NCI-H2227 (cell line): ENCODE measurements at regions not wholly inside any gene's neighbourhood (a gene's known extent, or its start where the extent isn't known, plus 50 kb on each side); places are given as distances from the start of the nearest gene placed in this dataset.
A peak's percentile ranks its signal among the peaks of the same experiment; 100 is the strongest.

Experiments used
- DNase-seq: peaks from one replicate; lab custom pipeline; 2025; ENCODE audit not compliant: unreplicated experiment; lab: John Stamatoyannopoulos, UW

DNA sequence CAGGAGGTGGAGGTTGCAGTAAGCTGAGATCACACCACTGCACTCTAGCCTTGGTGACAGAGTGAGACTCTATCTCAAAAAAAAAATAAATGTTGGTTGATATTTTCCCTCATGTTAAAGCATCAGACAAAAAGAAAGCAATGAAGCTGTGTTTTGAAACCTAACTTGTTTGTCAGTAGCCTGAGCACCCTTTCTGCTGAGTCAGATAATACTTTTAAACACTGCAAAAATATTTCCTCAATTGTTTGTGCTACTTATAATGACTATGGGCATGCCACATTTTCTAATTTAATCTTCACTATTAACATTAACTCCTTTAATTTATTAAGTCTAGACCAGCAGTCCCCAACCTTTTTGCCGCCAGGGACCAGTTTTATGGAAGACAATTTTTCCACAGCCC lies 236.3 kb upstream of the AGAP1 start:
- no peak for DNase-seq

GRCh38 chr2:235262750-235263149 lies 231.1 kb upstream of the AGAP1 start:
- no peak for DNase-seq

DNA sequence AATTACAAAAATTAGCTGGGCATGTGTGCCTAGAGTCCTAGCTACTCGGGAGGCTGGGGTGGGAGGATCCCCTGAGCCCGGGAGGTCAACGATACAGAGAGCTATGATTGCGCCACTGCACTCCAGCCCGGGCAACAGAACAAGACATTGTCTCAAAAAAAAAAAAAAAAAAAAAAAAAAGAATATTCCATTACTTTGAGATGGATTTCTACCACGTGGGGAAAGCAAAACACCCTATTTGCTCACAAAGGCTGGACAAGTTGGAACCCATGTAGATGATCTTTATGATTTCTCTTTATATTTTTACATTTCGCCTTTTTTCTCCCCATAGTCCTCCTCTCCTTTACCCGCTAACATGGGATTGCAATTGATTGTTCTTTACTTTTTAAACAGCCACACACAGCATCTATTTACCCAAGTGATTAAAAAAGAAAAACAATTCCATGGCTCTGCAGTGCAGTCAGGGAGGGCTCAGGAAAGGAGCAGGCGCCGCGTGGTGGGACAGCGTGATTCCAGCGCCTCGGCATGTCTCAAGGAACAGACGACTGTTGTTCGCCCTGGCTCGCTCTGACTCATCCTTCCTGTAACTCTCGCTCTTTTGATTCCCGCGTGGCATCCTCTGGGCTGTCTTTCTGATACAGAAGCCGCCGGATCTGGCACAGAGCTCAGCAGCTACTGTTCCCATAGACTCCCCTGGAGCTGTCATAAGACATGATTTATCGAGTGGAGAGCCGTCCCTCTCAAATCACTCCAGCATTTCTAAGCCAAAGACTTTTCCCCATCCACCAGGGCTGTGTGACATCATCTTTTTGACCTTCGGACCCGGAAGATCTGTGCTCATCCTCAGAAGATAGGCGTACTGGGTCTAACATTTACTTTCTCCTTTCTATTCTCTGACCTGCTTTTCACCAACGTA lies 230.4 kb upstream of the AGAP1 start:
- peak; percentile 76 for DNase-seq

GRCh38 chr2:235264121-235264493 lies 229.7 kb upstream of the AGAP1 start:
- no peak for DNase-seq

- DNase-seq: no peak
Observed at GRCh38 chr2:235264512-235264911, 229.3 kb upstream of the AGAP1 start.

GRCh38 chr2:235265348-235265965 lies 228.4 kb upstream of the AGAP1 start:
- DNase-seq: no peak

GRCh38 chr2:235267251-235267650 lies 226.6 kb upstream of the AGAP1 start:
- DNase-seq: no peak

DNA sequence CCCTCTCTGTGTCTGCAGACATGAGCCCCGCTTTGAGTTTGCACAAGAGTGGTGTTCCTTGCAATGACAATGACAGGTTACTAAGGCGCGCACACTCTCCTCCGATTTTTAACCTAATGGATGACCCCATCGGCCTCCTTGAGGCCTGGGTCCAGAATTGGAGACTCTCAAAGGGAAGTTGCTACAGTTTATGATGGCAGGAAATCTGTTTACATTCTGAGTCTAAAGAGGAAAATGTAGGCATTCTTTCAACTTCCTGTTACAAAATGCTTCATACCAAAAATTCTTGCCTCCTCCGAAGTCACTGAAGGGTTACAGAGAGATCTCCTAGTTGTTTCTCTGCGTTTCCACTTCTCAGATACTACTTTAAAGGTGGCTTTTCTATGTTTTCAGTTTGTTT lies 225.3 kb upstream of the AGAP1 start:
- no peak for DNase-seq

DNA sequence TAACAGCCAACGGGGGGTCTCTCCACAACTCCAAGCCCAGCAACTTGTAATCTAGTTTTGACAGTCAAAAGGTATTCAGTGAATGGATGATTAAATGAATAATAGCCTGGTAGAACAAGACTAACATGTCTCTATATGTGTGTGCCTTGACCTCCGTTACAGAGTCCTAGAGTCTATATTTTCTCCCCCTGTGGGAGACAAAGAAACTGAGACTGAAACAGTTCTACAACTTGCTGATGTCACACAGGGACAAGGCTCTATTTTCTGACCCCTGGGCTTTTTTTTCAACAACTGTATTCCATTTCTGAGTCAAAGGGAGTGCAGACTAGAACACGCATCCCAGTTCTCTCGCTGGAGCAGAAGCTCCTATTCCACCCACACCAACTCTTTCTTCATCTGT lies 223.6 kb upstream of the AGAP1 start:
- no peak for DNase-seq

- no peak for DNase-seq
Observed at GRCh38 chr2:235270956-235271355, 222.9 kb upstream of the AGAP1 start.

DNA sequence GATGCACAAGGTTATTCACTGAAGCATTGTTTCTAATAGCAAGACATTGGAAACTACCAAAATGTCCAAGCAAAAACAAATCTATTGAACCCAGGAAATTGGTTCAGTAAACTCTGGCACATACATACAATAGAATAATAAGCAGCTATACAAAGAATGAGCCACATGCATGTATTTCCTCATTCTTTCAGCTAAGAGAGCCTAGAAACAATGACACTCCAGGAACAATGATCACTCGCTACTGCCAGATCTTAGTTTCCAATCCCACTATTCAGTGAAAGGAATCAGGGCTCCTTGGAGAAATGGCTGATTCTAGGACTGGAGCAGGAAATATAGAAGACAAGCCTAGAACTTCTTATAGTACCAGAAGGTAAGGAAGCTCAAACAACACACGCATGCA lies 221.9 kb upstream of the AGAP1 start:
- DNase-seq: no peak

DNA sequence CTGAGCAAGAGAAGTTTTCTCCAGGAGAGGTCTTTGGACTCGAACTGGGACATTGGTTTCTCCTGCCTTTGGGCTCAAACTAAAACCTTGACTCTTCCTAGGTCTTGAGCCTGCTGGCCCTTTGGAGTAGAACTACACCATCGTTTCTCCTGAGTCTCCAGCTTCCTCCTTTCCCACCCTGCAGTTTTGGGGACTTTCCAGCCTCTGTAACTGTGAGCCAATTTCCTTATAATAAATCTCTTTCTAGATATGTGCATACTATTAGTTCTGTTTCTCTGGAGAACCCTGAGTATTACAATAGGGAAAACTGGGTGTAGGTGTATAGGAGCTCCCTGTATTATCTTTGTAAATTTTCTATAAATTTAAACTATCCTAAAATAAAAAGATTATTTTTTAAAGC lies 219.8 kb upstream of the AGAP1 start:
- no peak for DNase-seq

GRCh38 chr2:235277485-235277884 lies 216.4 kb upstream of the AGAP1 start:
- no peak for DNase-seq

DNA sequence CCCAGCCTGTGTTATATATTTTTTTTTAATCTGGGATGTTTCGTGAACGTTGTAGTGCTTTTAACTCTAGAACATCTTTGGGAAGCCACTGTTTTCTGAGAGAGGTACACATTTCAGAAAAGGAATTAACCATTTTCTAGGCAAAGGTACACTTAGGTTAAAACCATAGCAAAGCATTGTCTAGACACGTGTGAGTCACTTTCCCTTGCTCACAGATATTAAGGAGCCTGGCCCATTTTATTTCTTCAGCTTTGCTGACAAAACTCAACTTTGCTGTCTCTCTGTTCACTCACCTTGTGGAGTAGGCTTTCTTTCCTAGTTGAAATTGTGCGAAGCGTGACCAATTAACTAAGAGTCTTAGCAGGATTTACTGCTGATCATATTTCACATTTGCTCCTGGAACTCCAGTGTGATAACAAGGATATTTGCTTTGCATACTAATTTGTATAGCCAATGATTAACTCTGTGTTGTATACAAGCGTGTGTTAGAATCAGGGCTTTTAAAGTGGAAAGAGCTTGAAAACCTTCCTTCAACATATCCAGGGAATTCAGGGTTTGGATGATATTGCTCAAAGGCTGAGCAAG lies 215.0 kb upstream of the AGAP1 start:
- DNase-seq: no peak

GRCh38 chr2:235279965-235280364 lies 213.9 kb upstream of the AGAP1 start:
- no peak for DNase-seq

- no peak for DNase-seq
Observed at GRCh38 chr2:235283246-235283645, 210.6 kb upstream of the AGAP1 start.

DNA sequence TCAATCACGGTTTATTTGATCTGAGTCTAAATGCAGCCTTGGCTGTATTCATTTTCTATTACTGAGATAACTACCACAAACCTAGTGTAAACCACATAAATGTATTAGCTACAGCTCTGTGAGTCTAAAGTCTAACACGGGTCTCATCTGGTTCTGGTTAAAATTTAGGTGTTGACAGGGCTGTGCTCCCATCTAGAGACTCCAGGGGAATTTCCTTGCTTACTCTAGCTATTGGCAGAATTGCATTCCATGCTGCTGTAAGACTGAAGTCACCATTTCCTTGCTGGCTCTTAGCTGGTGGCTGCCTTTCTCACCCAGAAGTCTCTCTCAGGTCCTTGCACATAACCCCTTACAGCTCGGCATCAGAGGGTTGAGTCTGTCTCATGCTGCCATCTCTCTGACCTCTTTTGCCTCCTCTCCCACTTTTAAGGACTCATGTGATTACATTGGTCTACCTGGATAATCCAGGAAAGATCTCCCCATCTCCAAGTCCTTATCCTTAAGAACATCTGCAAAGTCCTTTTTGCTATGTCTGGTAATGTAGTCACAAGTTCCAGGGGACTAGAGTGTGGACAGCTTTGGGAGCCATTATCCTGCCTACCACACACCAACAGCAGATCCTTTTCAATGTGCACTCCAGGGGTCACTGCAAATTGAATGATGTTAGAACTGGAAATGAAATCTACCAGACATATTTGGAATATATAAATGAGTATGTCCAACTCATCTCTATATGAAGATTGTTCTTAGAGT lies 207.0 kb upstream of the AGAP1 start:
- DNase-seq: no peak

DNA sequence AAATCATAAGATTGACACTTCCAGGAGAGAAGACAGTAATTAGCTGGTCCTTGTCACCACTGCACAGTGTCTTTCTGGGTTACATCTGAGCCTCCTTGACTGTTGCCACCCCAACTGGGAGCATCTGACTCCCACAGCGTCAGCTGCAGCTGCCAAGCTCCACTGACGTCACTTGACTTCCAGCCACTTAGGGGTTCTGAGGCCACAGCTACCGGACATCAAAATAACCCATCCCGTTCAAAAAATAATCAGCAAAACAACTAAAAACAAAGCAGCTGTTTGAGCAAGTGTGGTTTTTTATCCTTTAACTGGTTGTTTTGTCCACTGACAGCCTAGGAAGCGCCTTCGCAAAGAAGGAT lies 206.5 kb upstream of the AGAP1 start:
- DNase-seq: peak; percentile 72

GRCh38 chr2:235291461-235291860 lies 202.4 kb upstream of the AGAP1 start:
- no peak for DNase-seq

DNA sequence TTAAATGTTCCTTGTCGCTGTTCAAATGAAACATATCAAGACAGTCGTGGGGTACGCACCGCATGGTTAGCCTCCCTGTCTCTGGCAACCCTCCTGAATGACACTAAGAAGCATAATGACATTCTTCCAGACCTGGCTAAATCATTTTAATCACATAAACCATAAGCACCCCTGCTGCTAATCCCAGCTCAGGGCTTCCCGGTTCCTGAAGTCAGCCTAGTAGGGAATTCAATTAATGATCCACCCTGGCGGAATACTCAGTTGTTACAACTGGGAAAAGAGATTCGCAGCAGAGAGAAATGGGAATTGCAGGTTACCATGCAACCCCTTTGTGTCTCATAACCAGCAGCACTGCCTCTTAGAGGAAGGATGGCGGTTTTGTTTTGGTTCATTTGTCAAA lies 200.8 kb upstream of the AGAP1 start:
- no peak for DNase-seq

DNA sequence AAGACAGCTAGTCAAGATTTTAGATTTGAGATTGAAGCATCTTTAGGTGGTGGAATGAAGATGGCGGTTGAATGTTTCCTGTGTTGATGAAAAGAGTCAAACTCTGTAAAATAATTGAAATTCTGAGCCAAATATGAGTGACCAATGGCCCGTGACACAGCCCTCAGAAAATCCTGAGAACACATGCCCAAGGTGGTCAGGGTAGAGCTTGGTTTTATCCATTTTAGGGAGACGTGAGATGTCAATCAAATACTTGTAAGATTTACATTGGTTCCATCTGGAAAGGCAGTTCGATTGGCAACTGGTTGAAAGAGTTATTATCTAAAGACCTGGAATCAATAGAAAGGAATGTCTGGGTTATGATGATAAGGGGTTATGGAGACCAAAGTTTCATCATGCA lies 198.0 kb upstream of the AGAP1 start:
- no peak for DNase-seq
